ENCODE measurements at regions not wholly inside any gene's neighbourhood (a gene's known extent, or its start where the extent isn't known, plus 50 kb on each side); places are given as distances from the start of the nearest gene placed in this dataset.

DNA sequence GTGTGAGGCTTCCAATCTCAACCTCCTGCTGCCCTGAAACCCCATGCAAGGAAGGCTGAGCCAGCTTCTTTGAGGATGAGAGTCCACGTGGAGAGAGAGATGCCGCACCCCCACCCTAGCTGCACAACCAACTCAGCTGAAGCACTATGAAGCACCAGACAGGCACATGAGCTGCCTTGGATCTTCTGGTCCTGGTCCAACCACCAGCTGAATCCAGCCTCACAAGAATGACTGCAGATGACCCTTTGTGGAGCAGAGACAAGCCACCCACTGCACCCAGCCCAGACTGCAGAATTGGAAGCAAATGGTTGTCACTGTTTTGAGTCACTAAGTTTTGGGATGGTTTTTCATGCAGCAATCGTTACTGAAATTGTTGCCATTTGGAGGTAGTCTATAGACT lies 149.6 kb upstream of the SYT13 start:
- TF ChIP-seq, protein P1, sequence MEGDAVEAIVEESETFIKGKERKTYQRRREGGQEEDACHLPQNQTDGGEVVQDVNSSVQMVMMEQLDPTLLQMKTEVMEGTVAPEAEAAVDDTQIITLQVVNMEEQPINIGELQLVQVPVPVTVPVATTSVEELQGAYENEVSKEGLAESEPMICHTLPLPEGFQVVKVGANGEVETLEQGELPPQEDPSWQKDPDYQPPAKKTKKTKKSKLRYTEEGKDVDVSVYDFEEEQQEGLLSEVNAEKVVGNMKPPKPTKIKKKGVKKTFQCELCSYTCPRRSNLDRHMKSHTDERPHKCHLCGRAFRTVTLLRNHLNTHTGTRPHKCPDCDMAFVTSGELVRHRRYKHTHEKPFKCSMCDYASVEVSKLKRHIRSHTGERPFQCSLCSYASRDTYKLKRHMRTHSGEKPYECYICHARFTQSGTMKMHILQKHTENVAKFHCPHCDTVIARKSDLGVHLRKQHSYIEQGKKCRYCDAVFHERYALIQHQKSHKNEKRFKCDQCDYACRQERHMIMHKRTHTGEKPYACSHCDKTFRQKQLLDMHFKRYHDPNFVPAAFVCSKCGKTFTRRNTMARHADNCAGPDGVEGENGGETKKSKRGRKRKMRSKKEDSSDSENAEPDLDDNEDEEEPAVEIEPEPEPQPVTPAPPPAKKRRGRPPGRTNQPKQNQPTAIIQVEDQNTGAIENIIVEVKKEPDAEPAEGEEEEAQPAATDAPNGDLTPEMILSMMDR (IDR thresholded peaks at IDR 0.05; ENCODE audit: low read depth, low read length, missing input control), result no peak
- TF ChIP-seq YY1 (IDR thresholded peaks at IDR 0.05), result no peak
- TF ChIP-seq, protein P2, sequence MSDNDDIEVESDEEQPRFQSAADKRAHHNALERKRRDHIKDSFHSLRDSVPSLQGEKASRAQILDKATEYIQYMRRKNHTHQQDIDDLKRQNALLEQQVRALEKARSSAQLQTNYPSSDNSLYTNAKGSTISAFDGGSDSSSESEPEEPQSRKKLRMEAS (IDR thresholded peaks at IDR 0.05), result no peak

Data from liver (tissue), 2 donors.